OCI-LY3 (cell line): ENCODE measurements at regions not wholly inside any gene's neighbourhood (a gene's known extent, or its start where the extent isn't known, plus 50 kb on each side); places are given as distances from the start of the nearest gene placed in this dataset.

Experiments used
- H2AFZ ChIP-seq: fragments of 200-600, 300-600 bp; shearing (Covaris generic); 2 replicates; pipeline ENCODE4 v1.6.0; 2014; ENCODE audit warnings: antibody characterized with exemption, low read depth, low read length
- H3K27ac ChIP-seq: fragments of 200-600, 300-600 bp; sonication (generic); 2 replicates; pipeline ENCODE4 v1.5.1; 2014; ENCODE audit warnings: mild to moderate bottlenecking, low read length, moderate library complexity, mixed read lengths
- H3K27me3 ChIP-seq: fragments of 200-600, 300-600 bp; sonication (generic); 2 replicates; pipeline ENCODE4 v1.6.1; 2014; ENCODE audit warnings: low read depth, low read length, mixed read lengths
- H3K36me3 ChIP-seq: fragments of 200-600, 300-600 bp; sonication (generic); replicated peaks from 2 replicates; pipeline ENCODE3; 2014; ENCODE audit warnings: low read depth, low read length, mixed read lengths
- H3K4me1 ChIP-seq: fragments of 300-600, 200-600 bp; sonication (generic); 2 replicates; pipeline ENCODE4 v1.6.1; 2014; ENCODE audit warnings: low read length, mixed read lengths
- H3K4me2 ChIP-seq: fragments of 200-600, 300-600 bp; sonication (generic); 2 replicates; pipeline ENCODE4 v1.6.1; 2014; ENCODE audit warnings: low read length, mixed read lengths
- H3K4me3 ChIP-seq: fragments of 300-600, 200-600 bp; sonication (generic); 2 replicates; pipeline ENCODE4 v1.5.1; 2014; ENCODE audit warnings: antibody characterized with exemption, mild to moderate bottlenecking, low read length, moderate library complexity
- H3K79me2 ChIP-seq: fragments of 300-600, 200-600 bp; shearing (Covaris generic); 2 replicates; pipeline ENCODE4 v1.6.1; 2014; ENCODE audit warnings: mild to moderate bottlenecking, low read length, mixed read lengths
- H3K9ac ChIP-seq: fragments of 300-600, 200-600 bp; shearing (Covaris generic); 2 replicates; pipeline ENCODE4 v1.6.0; 2014; ENCODE audit warnings: mild to moderate bottlenecking, low read length, moderate library complexity
- H3K9me3 ChIP-seq: fragments of 200-600, 300-600 bp; shearing (Covaris generic); 2 replicates; pipeline ENCODE4 v1.6.1; 2014; ENCODE audit warnings: low read length, mixed read lengths; ENCODE audit not compliant: insufficient read depth
- H4K20me1 ChIP-seq: fragments of 200-600, 300-600 bp; sonication (generic); 2 replicates; pipeline ENCODE4 v1.6.1; 2016; ENCODE audit warnings: low read length, mixed read lengths; ENCODE audit not compliant: insufficient read depth
- EZH2phosphoT487 ChIP-seq: fragments of 200-600 bp; shearing (Covaris generic); IDR thresholded peaks from 2 replicates; pipeline ENCODE4 v1.6.1; 2018; ENCODE audit warnings: antibody characterized with exemption, mixed run types, low read depth
- TF ChIP-seq, protein P1 (sequence below): fragments of 200-600, 300-600 bp; sonication (generic); IDR thresholded peaks from 2 replicates; pipeline ENCODE4 v1.5.1; 2014; ENCODE audit warnings: antibody characterized with exemption, low read length, low read depth

DNA sequence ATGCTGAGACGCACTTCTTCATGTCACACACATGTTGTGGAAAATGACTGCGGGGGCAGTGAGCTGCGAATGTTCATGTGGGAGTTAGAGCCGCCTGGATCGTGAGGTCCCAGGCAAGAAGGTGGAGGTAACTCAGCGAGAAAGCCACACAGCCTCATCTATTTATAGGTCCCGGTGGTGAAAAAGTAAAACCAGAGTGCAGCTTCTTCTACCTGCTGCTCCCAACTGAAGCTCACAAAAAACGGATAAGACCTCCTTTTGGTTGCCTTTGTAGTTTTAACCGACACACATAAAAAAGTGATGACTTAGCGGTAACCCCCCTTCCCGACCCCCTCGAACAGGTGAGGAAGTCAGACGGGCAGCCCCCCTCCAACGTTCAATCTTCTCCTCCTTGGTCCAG lies 276.9 kb downstream of the GATA3 start:
- H3K36me3 ChIP-seq = no peaks in the 10 kb centered on the region
- no peaks in the 10 kb centered on the region for H3K9me3 ChIP-seq
- H3K4me2 ChIP-seq = no peak overlapping the region
- H3K79me2 ChIP-seq = no peaks in the 10 kb centered on the region
- H3K4me3 ChIP-seq = no peak overlapping the region
- H3K9ac ChIP-seq = no peak overlapping the region
- H4K20me1 ChIP-seq = no peaks in the 10 kb centered on the region
- TF ChIP-seq, protein P1, sequence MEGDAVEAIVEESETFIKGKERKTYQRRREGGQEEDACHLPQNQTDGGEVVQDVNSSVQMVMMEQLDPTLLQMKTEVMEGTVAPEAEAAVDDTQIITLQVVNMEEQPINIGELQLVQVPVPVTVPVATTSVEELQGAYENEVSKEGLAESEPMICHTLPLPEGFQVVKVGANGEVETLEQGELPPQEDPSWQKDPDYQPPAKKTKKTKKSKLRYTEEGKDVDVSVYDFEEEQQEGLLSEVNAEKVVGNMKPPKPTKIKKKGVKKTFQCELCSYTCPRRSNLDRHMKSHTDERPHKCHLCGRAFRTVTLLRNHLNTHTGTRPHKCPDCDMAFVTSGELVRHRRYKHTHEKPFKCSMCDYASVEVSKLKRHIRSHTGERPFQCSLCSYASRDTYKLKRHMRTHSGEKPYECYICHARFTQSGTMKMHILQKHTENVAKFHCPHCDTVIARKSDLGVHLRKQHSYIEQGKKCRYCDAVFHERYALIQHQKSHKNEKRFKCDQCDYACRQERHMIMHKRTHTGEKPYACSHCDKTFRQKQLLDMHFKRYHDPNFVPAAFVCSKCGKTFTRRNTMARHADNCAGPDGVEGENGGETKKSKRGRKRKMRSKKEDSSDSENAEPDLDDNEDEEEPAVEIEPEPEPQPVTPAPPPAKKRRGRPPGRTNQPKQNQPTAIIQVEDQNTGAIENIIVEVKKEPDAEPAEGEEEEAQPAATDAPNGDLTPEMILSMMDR = no peak
- TF ChIP-seq EZH2phosphoT487 = no peak
- no peak overlapping the region for H2AFZ ChIP-seq
- H3K27me3 ChIP-seq = no peaks in the 10 kb centered on the region
- H3K4me1 ChIP-seq = no peaks in the 10 kb centered on the region
- H3K27ac ChIP-seq = no peak overlapping the region

DNA sequence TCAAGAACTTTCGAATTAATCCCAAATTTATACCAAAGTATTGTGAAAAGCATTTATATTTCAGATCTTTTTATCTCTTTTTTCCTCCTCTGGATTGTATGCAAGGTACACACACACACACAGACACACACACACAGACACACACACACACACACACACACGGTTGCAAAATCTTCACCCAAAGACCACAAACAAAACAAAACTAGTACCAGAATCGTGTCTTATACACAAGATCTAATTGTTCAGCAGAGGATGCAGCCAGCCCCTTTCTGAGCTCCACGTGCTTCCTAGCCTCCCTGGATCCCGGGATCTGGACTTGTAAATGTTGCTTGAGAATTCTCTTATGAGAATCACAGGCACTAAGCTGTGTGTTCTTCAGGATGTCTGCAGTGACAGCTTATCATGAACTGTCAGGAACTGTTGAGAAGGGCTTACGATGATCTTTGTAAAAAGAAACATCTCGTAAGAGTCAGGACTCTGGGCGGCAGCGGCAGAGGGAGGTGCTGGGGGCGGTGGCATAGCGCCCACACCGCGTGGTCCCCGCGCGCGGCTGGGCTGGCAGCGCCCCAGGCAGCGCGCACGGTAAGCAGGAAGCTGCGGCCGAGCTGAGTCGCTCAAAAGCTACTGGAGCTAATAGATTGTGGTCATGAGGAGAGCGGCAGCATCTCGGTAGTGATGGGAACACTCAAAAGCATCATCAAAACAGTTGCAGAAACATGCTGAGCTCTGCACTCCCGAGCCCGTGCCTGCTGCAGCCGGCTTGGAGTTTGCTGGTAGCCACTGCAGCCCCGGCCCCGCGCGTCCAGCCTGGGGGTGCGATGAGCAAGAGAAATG lies 277.6 kb downstream of the GATA3 start:
- no peak for TF ChIP-seq EZH2phosphoT487
- TF ChIP-seq, protein P1 = no peak
- H3K4me3 ChIP-seq = no peak overlapping the region
- no peaks in the 10 kb centered on the region for H3K9me3 ChIP-seq
- no peaks in the 10 kb centered on the region for H3K4me1 ChIP-seq
- H3K9ac ChIP-seq = no peak overlapping the region
- no peak overlapping the region for H2AFZ ChIP-seq
- no peak overlapping the region for H3K4me2 ChIP-seq
- no peaks in the 10 kb centered on the region for H3K36me3 ChIP-seq
- H3K27me3 ChIP-seq = no peaks in the 10 kb centered on the region
- no peaks in the 10 kb centered on the region for H3K79me2 ChIP-seq
- H3K27ac ChIP-seq = no peak overlapping the region
- no peaks in the 10 kb centered on the region for H4K20me1 ChIP-seq

DNA sequence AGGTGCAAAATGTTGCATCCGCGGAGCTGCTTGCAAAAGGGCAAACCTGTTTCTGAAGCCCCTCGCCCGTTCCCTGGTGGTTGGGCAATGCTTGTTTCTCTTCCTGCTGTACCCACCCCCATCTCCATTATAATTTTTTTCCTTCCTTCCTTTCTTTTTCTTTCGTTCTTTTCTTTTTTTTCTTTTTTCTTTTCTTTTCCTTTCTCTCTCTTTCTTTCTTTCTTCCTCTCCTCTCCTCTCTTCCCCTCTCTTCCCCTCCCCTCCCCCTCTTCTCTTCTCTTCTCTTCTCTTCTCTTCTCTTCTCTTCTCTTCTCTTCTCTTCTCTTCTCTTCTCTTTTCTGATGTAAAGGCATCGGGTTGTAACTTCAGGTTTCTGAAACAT lies 278.2 kb downstream of the GATA3 start:
- no peak overlapping the region for H2AFZ ChIP-seq
- H3K4me2 ChIP-seq = no peak overlapping the region
- H3K4me1 ChIP-seq = no peaks in the 10 kb centered on the region
- no peak overlapping the region for H3K4me3 ChIP-seq
- no peaks in the 10 kb centered on the region for H3K36me3 ChIP-seq
- no peaks in the 10 kb centered on the region for H3K27me3 ChIP-seq
- H3K9me3 ChIP-seq = no peaks in the 10 kb centered on the region
- TF ChIP-seq EZH2phosphoT487 = no peak
- TF ChIP-seq, protein P1 = no peak
- no peak overlapping the region for H3K9ac ChIP-seq
- no peaks in the 10 kb centered on the region for H4K20me1 ChIP-seq
- H3K27ac ChIP-seq = no peak overlapping the region
- no peaks in the 10 kb centered on the region for H3K79me2 ChIP-seq

DNA sequence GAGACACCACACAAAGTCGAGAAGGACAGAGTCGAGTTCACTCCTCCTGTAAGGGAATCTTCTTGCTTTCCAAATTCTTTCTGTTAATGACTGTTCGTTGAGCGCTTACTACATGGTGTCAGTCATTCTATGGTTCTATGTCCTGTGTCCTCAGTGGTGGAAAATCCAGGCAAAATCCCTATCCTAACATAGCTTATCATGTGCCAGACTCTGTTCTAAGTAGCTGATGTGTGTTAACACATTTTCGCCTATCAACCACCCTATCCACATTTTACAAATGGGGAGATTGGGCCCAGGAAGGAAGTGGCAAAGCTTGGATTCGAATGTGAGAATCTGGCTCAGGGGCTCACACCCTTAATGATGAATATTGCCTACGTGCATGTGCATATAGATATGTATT lies 280.1 kb downstream of the GATA3 start:
- H3K9me3 ChIP-seq = no peaks in the 10 kb centered on the region
- no peaks in the 10 kb centered on the region for H3K4me1 ChIP-seq
- no peaks in the 10 kb centered on the region for H4K20me1 ChIP-seq
- no peak for TF ChIP-seq EZH2phosphoT487
- TF ChIP-seq, protein P1 = no peak
- no peak overlapping the region for H3K4me3 ChIP-seq
- H2AFZ ChIP-seq = no peak overlapping the region
- H3K36me3 ChIP-seq = no peaks in the 10 kb centered on the region
- H3K27ac ChIP-seq = no peak overlapping the region
- no peak overlapping the region for H3K9ac ChIP-seq
- no peaks in the 10 kb centered on the region for H3K27me3 ChIP-seq
- no peak overlapping the region for H3K4me2 ChIP-seq
- H3K79me2 ChIP-seq = no peaks in the 10 kb centered on the region
